Stimulated activated CD4-positive, alpha-beta T cell treated with anti-CD3 and anti-CD28 coated beads, Interleukin-12 subunit alpha, Interleukin-12 subunit beta, amount 100 ng/mL, for 24 hours (primary cell): ENCODE measurements at regions not wholly inside any gene's neighbourhood (a gene's known extent, or its start where the extent isn't known, plus 50 kb on each side); places are given as distances from the start of the nearest gene placed in this dataset.
"Not testable (repeated sequence)": the region's sequence is repeated elsewhere in the genome, so short reads cannot be mapped to it uniquely, and the experiment has no call there.

Source experiments
- DNase-seq, 2 experiments: peaks; one replicate each; pipeline ENCODE4 v3.0.0-alpha.2; 2020; ENCODE audit warnings: low read depth in 2 of 2

DNA sequence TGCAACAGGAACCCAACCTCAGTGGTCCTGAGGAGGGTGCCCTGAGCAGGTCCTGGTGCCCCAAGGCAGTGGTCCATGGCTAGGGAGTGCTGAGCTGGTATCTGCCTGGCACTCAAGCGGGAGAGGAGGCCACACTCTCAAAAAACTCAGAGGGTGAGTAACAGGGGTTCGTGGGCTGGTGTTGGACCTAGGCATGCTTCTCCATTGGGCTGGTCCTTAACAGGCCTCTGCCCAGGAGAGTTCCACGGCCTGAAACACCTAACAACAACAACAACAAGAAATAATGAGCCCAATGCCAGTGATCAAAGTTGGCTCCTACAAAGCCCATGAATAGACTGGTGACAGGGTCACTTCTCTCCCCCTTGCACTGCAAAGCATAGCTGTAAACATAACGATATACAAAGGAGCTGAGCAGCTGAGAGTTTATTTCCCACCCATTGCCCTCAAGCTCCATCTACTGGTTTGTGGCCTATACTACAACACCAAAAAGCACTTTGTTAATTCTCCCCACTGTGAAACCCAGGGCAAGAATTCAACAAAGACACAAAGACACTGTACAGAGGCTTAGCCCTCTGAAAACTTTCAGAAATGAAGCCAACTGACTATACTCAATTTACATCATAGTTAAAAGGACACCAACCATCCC, 736.1 kb upstream of the ADGRL3 start:
- DNase-seq = no peak

DNA sequence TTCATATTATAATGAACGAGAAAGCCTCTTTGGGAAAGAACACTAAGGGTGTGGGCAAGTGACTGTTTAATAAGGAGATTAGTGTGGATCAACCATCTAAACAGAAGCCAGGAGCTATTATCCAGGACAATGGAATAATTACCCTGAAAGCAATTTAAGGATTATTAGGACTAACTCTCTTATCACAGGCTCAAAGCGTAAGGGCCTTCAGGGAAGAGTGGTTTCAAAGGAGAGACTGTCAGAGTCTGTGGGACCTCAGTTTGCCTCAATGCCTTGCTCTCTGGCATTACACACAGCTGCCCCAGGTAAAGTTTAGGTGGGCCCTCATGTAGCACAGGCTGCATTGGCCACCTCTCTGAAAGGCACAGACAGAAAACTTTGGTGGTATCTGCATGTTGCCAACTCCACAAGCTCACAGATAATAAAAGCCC, 717.2 kb upstream of the ADGRL3 start:
- DNase-seq = no peak

DNA sequence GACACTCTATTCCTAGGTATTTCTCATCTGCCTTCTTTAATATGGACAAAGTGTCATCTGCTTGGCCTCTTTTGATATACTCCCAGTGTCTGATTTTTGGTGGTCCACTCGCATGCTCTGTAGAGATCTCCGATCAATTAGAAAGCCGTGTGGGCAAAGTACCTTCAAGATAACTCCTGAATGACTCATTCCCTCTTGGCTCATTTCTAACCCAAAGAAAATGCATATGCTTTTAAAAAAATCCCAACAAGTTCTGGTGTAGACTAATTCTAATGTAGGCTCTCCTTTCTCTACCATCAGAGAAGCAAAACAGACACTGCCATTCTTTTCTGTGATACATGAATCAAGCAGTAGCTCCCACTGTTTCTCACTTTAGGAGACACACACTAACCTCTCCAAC, 714.9 kb upstream of the ADGRL3 start:
- DNase-seq = no peak

DNA sequence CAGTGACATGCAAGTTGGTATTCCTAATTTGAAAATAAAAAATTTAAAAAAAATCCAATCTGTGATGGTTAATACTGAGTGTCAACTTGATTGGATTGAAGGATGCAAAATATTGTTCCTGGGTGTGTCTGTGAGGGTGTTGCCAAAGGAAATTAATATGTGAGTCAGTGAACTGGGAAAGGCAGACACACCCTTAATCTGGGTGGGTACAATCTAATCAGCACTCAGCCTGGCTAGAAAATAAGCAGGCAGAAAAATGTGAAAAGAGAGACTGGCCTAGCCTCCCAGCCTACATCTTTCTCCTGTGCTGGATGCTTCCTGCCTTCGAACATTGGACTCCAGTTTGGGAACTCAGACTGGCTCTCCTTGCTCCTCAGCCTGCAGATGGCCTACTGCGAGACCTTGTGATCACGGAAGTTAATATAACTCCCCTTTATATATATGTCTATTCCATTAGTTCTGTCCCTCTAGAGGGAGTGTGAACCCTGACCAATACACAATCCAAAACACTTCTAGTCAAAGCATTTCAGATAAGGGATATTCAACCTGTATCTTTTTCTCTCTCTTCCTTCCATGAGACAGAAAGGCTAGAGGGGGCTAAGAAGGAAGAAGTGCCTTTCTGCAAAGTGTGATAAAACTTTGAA, 712.9 kb upstream of the ADGRL3 start:
- not testable (repeated sequence) for DNase-seq

DNA sequence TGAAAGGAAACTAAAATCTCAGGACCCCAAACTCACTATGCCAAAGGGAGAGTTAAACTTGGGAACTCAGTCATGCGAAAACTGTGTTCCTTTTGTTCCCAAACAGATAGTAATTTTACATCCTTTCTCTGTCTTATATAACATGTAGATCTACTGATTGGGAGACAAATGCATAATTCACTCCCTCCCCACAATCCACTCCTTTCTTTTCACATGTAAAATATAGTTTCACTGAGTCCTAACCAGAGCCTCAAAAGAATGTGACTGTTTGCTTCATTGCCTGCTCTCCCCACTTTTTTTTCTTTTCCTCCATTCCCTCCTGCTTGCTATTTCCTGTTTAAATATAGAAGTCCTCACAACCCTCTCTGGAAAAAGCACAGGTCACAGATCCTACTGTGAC, 699.3 kb upstream of the ADGRL3 start:
- DNase-seq = no peak

DNA sequence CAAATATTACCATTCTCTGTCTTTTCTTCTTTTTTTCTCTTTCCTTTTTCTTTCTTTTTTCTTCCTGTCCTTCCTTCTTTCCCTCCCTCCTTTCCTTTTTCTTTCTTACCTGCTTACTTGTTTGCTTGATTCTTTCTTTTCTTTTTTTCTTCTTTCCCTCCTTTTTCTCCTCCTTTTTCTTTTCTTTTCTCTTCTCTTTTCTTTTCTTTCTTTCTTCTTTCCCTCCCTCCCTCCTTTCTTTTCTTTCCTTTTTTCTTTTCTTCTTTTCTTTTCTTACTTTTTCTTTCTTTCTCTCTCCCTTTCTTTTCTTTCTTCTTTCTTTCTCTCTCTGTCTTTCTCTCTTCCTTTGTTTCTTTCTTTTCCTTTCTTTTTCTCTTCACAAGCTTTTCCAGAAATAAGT, 697.4 kb upstream of the ADGRL3 start:
- no peak for DNase-seq

DNA sequence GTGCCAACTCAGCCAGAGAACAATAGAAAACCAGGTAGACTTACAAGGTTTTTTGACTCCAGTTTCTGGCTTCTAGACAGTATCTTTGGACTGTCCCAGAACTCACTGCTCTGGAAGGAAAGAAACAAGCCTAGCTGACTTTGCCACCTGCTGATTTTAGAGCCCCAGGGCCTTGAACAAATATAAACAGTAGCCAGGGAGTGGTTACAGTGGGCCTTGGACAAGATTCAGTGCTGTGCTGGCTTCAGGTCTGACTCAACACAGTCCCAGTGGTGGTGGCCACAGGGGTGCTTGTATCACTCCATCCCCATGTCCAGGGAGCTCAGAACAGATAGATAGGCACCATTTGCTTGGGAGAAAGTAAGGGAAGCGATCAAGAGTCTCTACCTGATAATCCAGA, 694.1 kb upstream of the ADGRL3 start:
- no peak for DNase-seq

DNA sequence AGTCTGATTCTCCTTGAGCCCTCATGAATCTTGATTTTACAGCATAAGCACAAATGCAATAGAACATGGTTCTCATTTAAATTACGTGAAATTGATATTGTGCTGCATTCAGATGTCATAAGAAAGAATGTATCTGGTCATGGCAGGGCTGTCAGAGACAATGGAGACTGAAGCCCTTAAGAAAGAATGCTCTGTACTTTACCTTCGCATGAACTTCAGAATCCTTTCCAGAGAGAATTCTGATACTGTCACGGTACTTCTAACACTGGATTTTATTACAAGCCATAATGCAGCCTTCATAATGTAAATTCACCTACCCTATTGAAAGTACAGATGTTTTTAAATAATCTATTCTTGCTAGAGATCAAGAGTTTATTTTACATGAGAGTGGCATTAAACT, 677.9 kb upstream of the ADGRL3 start:
- DNase-seq = no peak

DNA sequence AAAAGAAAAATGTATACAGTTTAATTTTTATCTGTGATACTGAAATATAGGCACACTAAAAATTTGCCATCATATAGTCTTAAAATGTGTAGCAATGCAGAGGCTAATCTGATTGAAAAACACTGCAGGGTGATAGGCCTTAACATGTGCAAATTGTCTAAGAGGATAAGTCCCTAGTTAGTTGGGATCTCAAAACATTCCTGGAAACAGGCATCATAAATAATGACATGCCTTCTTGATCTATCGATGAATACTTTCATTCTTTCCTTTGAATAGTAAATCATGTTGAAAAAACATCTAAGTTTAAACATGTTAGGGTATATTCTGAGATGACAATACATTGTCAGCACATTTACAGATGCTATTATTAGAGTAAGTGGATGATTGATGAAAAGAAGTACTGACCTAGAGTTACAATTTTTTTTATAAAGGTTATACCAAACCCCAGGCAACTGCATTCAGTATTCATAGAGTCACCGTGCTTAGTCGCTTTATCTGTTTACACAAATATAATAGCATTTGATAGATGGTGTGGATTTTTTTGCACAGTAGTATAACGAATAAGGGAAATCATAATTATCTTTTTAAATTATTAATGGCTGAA, 668.2 kb upstream of the ADGRL3 start:
- DNase-seq = no peak

DNA sequence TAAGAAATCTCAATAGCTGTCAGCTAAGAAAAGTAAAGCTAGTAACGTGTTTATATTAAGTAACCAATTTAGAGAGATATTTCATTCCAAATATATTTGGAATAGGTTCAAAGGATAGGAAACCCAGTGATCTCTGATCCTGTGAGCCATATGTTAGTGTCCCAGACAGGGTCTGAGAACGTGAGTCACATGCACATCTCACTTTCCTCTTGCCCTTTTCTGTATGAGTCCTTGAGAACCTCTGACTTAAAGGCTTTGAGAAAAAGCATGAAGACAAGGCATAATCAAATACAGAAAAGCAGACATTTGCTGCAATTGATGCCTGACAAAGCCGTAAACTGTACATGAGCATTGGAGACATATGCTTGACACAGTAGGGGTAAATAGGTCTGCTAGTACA, 655.1 kb upstream of the ADGRL3 start:
- DNase-seq = no peak

DNA sequence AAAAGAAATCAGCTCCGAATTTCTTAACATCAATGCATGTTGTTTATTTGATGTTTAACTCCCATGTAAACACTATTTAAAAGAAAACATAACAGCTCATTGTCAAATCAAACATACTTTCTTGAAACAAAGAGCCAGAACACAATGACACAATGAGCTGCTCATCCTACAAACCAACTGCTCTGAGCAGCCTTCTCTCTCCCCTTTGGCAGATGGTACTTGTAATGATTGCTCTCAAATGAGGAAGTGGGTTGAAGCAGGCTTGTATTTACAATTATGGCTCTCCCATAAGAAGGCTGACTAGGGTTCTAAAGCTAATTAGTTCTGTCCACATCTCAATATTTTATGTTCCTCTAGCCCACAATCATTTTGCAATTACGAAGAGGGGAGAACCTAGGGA, 637.8 kb upstream of the ADGRL3 start:
- no peak for DNase-seq

DNA sequence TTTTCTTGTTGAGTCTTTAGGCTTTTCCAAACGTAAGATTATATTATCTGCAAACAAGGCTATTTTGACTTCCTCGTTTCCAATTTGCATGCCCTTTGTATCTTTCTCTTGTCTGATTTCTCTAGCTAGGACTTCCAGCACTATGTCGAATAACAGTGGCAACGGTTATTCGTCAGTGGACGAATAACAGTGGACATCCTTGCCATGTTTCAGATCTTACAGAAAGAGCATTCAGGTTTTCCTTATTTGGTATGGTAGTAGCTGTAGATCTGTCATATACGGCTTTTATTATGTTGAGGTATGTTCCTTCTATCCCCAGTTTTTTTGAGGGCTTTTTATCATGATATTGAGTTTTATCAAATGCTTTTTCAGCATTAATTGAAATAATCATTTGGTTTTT, 634.6 kb upstream of the ADGRL3 start:
- no peak for DNase-seq

DNA sequence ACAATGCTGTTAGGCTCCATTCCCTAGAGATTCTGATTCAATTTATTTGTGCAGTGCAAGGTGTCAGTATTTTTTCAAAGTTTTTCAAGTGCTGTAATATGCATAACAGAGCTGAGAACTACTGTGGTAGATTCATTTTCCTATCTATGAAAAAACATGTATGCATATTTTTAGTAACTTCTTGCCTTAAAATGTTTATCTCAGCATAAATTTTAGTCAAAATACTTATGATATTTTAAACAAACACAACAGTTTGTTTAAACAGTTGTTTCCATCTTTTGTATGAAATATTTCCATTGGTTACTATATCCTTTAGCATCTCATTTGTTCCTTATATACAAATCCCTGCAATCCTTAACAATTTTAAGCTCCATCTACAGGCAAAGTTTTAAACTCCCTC, 624.8 kb upstream of the ADGRL3 start:
- no peak for DNase-seq

DNA sequence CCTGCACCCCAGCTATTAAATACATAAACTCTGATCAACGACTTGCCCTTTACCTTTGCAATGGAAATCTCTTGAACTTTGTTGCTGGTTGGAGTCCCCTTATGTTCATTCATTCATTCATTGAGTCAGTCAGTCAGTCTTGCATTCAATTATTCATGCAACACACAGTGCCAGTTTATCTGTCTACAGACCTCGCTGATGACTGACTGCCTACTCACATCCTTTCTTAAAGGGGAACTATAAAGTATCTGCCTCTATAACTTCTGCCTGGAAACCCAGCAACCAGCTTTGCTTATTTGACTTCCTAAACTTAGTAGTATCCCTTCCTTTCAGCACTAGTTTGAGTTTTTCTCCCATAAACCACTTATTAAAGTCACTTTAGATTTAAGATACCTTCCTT, 620.8 kb upstream of the ADGRL3 start:
- DNase-seq = no peak

DNA sequence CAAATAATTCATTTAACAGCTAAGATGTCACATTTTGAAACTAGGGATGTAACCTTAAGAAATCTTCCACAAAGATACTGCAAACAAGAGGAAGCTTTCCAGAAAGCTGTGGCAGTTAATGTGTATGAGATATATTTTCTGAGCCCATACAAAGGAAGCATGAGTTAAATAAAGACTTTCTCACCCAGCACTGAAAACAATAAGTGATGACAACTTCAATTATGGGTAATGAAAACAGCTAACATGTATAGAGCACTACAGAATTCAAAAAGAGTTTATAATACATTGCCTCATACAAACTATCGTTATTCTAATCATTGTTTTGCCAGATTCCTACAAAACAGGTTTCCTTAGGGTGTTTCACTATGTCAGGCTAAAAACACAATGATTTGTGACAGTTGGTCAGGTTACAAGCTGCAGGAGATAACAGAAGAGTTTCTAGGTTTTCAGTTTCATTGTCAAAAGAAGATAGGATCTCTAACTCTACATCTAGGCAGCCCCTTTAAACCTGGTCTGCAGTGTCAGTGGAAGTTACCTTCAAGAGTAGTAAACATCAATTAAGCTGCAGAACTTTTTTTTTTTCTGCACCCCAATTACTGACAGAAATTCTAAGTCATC, 618.1 kb upstream of the ADGRL3 start:
- no peak for DNase-seq

DNA sequence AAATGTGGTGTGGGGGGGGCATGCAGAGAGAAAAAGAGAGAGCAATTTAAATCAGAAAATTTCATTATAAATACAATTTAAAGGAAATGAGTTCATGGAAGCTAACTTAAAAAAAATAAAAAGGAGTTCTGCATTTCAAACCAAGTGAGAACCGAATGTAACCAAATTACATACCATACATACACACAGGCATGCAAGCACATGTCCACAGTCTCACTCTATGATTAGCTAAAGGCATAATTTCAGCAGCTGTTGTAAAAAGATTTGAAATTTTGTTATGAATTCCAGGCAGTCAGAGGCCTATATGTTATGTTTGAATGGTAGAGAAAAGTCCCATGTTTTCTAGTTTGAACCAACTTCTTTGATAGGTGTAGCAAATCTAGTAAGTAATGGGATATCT, 611.6 kb upstream of the ADGRL3 start:
- DNase-seq = no peak

DNA sequence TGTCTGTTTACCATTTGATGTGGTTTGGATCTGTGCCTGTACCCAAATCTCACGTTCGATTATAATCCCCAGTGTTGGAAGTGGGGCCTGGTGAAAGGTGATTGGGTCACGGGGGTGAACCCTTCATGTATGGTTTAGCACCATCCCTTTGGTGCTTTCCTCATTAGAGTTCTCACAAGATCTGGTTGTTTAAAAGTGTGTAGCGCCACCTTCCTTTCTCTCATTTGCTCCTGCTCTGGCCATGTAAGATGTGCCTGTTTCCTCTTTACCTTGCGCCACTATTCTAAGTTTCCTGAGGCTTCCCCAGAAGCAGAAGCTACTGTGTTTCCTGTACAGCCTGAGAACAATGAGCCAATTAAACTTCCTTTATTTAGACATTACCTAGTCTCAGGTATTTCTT, 610.7 kb upstream of the ADGRL3 start:
- DNase-seq = no peak

DNA sequence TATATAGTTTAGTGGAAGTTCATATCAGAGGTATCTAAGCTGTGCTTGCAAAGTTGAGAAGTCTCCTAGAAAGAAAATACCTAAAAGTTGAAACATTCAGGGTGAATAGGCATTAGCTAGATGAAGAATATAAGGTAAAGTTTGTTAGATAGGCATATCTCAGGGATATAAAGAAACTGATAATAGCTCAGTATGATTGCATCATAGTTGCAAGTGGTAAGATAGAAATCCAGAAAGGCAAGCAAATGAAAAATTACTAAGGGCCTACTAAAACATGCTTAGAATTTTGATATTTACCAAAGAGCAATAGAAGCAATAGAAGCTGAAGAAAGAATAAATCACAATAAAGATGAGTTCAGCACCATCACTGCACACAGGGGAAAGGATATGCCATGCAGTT, 610.0 kb upstream of the ADGRL3 start:
- DNase-seq = no peak

DNA sequence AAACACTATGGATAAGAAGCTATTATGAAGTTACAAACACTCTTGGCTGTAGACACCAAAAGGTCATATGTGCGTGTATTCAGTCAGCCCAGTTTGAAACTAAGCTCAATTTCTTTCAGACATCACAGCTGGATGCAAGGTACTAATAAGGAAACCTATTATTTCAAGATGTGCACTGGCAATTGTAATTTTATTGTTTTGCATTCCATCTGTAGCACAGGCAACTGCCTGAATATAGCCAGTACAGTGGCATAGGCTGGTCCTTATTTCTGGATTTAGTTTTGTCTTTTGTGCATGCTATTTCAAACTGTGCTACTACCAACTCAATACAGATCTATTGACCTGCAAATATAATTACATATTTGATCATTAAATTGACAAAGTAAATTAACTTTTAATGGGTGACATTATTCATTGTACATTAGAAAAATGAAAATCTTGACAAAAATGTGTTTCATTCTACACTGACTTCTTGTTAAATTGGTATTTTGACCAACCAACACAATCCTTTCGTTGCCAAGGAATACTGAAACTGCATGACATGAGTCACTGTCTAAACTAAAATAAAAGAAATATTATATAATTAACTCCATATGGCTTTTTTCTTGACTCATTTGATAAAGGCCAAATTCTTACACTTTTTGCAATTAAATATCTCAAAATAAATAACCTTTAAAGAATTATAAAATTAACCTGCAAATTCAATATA, 594.3 kb upstream of the ADGRL3 start:
- DNase-seq = no peak

DNA sequence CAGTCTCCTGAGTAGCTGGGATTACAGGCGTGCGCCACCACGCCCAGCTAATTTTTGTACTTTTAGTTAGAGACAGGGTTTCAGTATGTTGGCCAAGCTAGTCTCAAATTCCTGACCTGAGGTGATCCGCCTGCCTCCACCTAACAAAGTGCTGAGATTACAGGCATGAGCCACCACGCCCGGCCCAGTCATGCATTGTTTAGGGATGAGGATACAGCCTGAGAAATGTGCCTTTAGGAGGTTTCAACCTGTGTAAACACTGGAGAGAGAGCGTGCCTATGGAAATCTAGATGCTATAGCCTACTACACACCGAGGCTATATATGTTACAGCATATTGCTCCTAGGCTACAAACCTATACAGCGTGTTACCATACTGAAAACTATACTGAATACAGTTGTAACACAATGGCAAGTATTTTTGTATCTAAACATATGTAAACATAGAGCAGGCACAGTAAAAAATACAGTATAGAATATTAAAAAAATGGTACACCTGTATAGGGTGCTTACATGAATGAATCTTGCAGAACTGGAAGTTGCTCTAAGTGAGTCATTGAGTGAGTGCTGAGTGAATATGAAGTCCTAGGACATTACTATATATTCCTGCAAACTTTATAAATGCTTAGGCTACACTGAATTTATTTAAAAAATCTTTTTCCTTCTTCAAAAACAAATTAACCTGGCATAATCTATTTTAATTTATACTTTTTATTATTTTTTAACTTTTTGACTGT, 588.2 kb upstream of the ADGRL3 start:
- no peak for DNase-seq

DNA sequence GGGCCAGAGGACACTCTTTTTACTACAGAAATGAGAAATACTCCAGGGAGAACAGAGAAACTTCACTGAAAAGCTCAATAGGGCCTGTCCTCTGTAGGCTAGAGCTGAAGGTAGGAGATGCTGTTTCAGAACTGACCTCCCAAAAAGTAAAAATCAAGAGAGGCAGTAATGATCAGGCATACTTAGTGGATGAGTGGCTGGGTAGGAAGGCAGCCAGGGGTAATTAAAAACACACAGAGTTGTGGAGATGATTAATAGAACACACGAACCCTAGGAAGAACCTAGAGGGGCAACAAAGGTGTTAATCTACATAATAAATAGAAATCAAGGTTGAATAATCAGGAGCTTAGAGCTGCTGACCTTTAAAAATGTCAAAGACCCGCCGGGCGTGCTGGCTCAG, 582.4 kb upstream of the ADGRL3 start:
- no peak for DNase-seq
